ENCODE measurements at regions not wholly inside any gene's neighbourhood (a gene's known extent, or its start where the extent isn't known, plus 50 kb on each side); places are given as distances from the start of the nearest gene placed in this dataset.
"Not testable (repeated sequence)": the region's sequence is repeated elsewhere in the genome, so short reads cannot be mapped to it uniquely, and the experiment has no call there.

- Histone ChIP-seq H3K4me3 (ENCODE audit: low read depth, low read length) (no peak overlapping the region), H3K36me3 (ENCODE audit: insufficient read depth, low read length) (no peaks in the 10 kb centered on the region), H3K4me1 (ENCODE audit: control insufficient read depth, insufficient read depth, low read length, unreplicated experiment) (no peaks in the 10 kb centered on the region), H2AFZ (ENCODE audit: low read length, unreplicated experiment) (no peak overlapping the region), H3K79me2 (ENCODE audit: control insufficient read depth, insufficient read depth, low read length, unreplicated experiment) (no peaks in the 10 kb centered on the region), H3K27ac (ENCODE audit: low read depth, low read length) (no peak overlapping the region), H3K27me3 (ENCODE audit: insufficient read depth, low read length) (no peaks in the 10 kb centered on the region)
Observed at GRCh38 chr6:94813806-94814205, 763.5 kb upstream of the MANEA start.

DNA sequence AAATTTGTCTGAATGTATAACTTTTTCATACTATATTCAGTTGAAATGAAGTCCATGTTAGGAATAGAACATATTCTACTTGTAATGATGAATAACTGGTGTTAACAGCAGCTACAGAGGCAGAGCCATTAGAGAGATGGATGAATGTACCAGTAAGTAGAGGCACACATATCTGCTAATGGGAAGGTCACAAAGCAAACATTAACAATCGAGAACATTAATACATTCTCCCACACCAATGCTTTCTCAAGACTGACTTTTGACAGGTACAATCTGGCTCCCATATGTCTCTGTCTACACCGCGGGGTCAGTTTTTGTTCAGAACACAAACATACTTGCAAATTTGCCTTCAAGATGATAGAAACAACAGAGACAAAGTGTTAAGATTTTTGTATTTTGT, 776.0 kb upstream of the MANEA start:
- Histone ChIP-seq H2AFZ (ENCODE audit: low read length, unreplicated experiment) (no peak overlapping the region), H3K27me3 (ENCODE audit: insufficient read depth, low read length) (no peaks in the 10 kb centered on the region), H3K4me1 (ENCODE audit: control insufficient read depth, insufficient read depth, low read length, unreplicated experiment) (no peaks in the 10 kb centered on the region), H3K4me3 (ENCODE audit: low read depth, low read length) (no peak overlapping the region), H3K79me2 (ENCODE audit: control insufficient read depth, insufficient read depth, low read length, unreplicated experiment) (no peaks in the 10 kb centered on the region), H3K36me3 (ENCODE audit: insufficient read depth, low read length) (no peaks in the 10 kb centered on the region), H3K27ac (ENCODE audit: low read depth, low read length) (no peak overlapping the region)

GRCh38 chr6:94785514-94785913, 791.8 kb upstream of the MANEA start:
- Histone ChIP-seq H3K36me3 (ENCODE audit: insufficient read depth, low read length) (no peaks in the 10 kb centered on the region), H3K4me3 (ENCODE audit: low read depth, low read length) (no peak overlapping the region), H3K4me1 (ENCODE audit: control insufficient read depth, insufficient read depth, low read length, unreplicated experiment) (no peaks in the 10 kb centered on the region), H2AFZ (ENCODE audit: low read length, unreplicated experiment) (no peak overlapping the region), H3K79me2 (ENCODE audit: control insufficient read depth, insufficient read depth, low read length, unreplicated experiment) (no peaks in the 10 kb centered on the region), H3K27me3 (ENCODE audit: insufficient read depth, low read length) (no peaks in the 10 kb centered on the region), H3K27ac (ENCODE audit: low read depth, low read length) (no peak overlapping the region)

- not testable (repeated sequence) for H3K4me3 ChIP-seq (ENCODE audit: low read depth, low read length); H3K4me1 ChIP-seq (ENCODE audit: control insufficient read depth, insufficient read depth, low read length, unreplicated experiment); H3K36me3 ChIP-seq (ENCODE audit: insufficient read depth, low read length); H3K79me2 ChIP-seq (ENCODE audit: control insufficient read depth, insufficient read depth, low read length, unreplicated experiment); H3K27me3 ChIP-seq (ENCODE audit: insufficient read depth, low read length); H3K27ac ChIP-seq (ENCODE audit: low read depth, low read length); H2AFZ ChIP-seq (ENCODE audit: low read length, unreplicated experiment)
Observed at GRCh38 chr6:94785081-94785480, 792.3 kb upstream of the MANEA start.

GRCh38 chr6:94769197-94769596, 808.1 kb upstream of the MANEA start:
- H3K27ac ChIP-seq (ENCODE audit: low read depth, low read length) = no peak overlapping the region
- no peak overlapping the region for H2AFZ ChIP-seq (ENCODE audit: low read length, unreplicated experiment)
- no peaks in the 10 kb centered on the region for H3K27me3 ChIP-seq (ENCODE audit: insufficient read depth, low read length)
- H3K36me3 ChIP-seq (ENCODE audit: insufficient read depth, low read length) = no peaks in the 10 kb centered on the region
- no peaks in the 10 kb centered on the region for H3K79me2 ChIP-seq (ENCODE audit: control insufficient read depth, insufficient read depth, low read length, unreplicated experiment)
- no peaks in the 10 kb centered on the region for H3K4me1 ChIP-seq (ENCODE audit: control insufficient read depth, insufficient read depth, low read length, unreplicated experiment)
- H3K4me3 ChIP-seq (ENCODE audit: low read depth, low read length) = no peak overlapping the region

DNA sequence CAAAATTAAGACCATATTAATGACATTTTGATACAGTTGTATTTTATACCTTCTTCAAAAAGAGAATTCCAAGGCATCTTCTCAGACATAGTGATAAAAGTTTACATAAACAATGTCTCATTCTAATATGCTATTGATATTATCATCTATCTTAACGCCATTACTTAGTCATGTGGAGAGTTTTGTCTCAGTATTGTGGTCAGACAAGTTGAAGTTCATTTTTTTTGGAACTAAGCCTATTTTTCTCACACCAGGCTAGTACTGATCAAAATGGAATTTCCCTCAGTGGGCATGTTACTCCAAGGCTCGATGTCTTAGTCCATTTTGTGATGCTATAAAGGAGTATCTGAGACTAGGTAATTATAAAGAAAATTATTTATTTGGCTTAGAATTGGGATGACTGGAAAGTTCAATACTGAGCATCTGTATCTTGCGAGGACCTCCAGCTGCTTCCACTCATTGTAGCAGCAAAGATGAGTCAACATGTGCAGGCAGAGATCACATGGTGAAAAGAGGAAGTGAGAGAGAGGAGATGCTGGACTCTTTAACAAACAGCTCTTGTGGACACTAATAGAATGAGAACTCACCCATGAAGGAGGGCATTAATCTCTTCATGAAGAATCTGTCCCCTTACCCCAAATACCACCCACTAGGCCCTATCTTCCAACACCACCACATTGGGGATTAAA, 825.5 kb upstream of the MANEA start:
- Histone ChIP-seq H3K27ac (ENCODE audit: low read depth, low read length) (no peak overlapping the region), H3K79me2 (ENCODE audit: control insufficient read depth, insufficient read depth, low read length, unreplicated experiment) (no peaks in the 10 kb centered on the region), H3K4me3 (ENCODE audit: low read depth, low read length) (no peak overlapping the region), H2AFZ (ENCODE audit: low read length, unreplicated experiment) (no peak overlapping the region), H3K27me3 (ENCODE audit: insufficient read depth, low read length) (no peaks in the 10 kb centered on the region), H3K36me3 (ENCODE audit: insufficient read depth, low read length) (no peaks in the 10 kb centered on the region), H3K4me1 (ENCODE audit: control insufficient read depth, insufficient read depth, low read length, unreplicated experiment) (no peaks in the 10 kb centered on the region)

DNA sequence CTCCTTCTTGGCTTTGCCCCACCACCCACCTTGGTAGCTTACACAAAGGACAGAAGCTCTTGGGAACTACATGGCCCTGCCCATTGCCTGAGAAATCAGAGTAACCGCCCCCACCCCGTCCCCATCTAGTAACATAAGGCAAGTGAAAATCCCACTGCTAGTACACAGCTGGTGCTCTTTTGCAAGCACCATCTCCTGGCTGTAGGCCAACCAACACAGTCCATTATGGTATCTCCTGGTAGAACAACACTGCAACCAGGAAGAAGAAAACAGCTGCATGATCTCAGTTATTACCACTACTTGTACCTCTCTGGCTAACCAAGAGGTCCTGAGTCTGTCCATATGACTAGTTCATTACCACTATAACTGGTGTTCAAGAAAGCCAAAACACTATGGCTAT, 841.1 kb upstream of the MANEA start:
- H3K36me3 ChIP-seq (ENCODE audit: insufficient read depth, low read length) = no peaks in the 10 kb centered on the region
- H2AFZ ChIP-seq (ENCODE audit: low read length, unreplicated experiment) = no peak overlapping the region
- no peaks in the 10 kb centered on the region for H3K27me3 ChIP-seq (ENCODE audit: insufficient read depth, low read length)
- no peak overlapping the region for H3K27ac ChIP-seq (ENCODE audit: low read depth, low read length)
- H3K79me2 ChIP-seq (ENCODE audit: control insufficient read depth, insufficient read depth, low read length, unreplicated experiment) = no peaks in the 10 kb centered on the region
- no peaks in the 10 kb centered on the region for H3K4me1 ChIP-seq (ENCODE audit: control insufficient read depth, insufficient read depth, low read length, unreplicated experiment)
- H3K4me3 ChIP-seq (ENCODE audit: low read depth, low read length) = no peak overlapping the region

- Histone ChIP-seq H3K27me3 (ENCODE audit: insufficient read depth, low read length) (no peaks in the 10 kb centered on the region), H3K4me3 (ENCODE audit: low read depth, low read length) (no peak overlapping the region), H3K27ac (ENCODE audit: low read depth, low read length) (no peak overlapping the region), H2AFZ (ENCODE audit: low read length, unreplicated experiment) (no peak overlapping the region), H3K79me2 (ENCODE audit: control insufficient read depth, insufficient read depth, low read length, unreplicated experiment) (no peaks in the 10 kb centered on the region), H3K36me3 (ENCODE audit: insufficient read depth, low read length) (no peaks in the 10 kb centered on the region), H3K4me1 (ENCODE audit: control insufficient read depth, insufficient read depth, low read length, unreplicated experiment) (no peaks in the 10 kb centered on the region)
Observed at GRCh38 chr6:94735270-94735669, 842.1 kb upstream of the MANEA start.

DNA sequence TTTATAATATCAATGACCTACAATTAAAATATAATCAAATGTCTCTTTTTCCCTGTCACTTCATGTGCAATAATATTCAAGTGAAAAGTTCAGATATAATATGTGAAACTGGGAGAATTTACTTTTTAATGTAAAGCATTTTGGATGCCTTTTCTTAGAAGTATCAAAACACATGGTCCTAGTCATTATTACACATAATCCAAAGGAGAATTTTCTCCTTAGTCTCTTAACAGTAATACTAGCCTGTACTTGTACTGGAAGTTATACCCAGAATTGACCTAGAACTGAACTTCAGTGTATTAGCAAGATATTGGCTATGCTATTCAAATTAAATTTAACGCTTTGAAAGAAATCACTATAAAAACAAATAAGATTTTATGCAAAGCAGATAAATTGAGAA, 842.6 kb upstream of the MANEA start:
- Histone ChIP-seq H3K4me1 (ENCODE audit: control insufficient read depth, insufficient read depth, low read length, unreplicated experiment) (no peaks in the 10 kb centered on the region), H3K36me3 (ENCODE audit: insufficient read depth, low read length) (no peaks in the 10 kb centered on the region), H3K27me3 (ENCODE audit: insufficient read depth, low read length) (no peaks in the 10 kb centered on the region), H2AFZ (ENCODE audit: low read length, unreplicated experiment) (no peak overlapping the region), H3K27ac (ENCODE audit: low read depth, low read length) (no peak overlapping the region), H3K4me3 (ENCODE audit: low read depth, low read length) (no peak overlapping the region), H3K79me2 (ENCODE audit: control insufficient read depth, insufficient read depth, low read length, unreplicated experiment) (no peaks in the 10 kb centered on the region)

DNA sequence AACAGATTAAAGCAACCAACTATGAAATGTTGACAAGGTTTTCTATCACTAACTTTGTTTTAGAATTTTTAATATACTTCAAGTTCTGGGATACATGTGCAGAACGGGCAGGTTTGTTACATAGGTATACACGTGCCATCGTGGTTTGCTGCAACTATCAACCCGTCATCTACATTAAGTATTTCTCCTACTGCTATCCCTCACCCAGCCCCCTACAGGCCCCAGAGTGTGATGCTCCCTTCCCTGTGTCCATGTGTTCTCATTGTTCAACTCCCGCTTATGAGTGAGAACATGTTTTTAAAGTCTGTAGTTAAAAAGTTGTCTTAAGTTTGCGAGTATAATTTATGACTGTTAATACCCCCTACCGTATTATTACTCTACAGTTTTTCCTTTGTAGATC, 844.3 kb upstream of the MANEA start:
- H3K4me3 ChIP-seq (ENCODE audit: low read depth, low read length) = no peak overlapping the region
- H3K36me3 ChIP-seq (ENCODE audit: insufficient read depth, low read length) = no peaks in the 10 kb centered on the region
- H3K27ac ChIP-seq (ENCODE audit: low read depth, low read length) = no peak overlapping the region
- no peaks in the 10 kb centered on the region for H3K27me3 ChIP-seq (ENCODE audit: insufficient read depth, low read length)
- H3K79me2 ChIP-seq (ENCODE audit: control insufficient read depth, insufficient read depth, low read length, unreplicated experiment) = no peaks in the 10 kb centered on the region
- no peaks in the 10 kb centered on the region for H3K4me1 ChIP-seq (ENCODE audit: control insufficient read depth, insufficient read depth, low read length, unreplicated experiment)
- H2AFZ ChIP-seq (ENCODE audit: low read length, unreplicated experiment) = no peak overlapping the region

GRCh38 chr6:94727710-94728109, 849.6 kb upstream of the MANEA start:
- Histone ChIP-seq H3K4me1 (ENCODE audit: control insufficient read depth, insufficient read depth, low read length, unreplicated experiment) (no peaks in the 10 kb centered on the region), H3K4me3 (ENCODE audit: low read depth, low read length) (no peak overlapping the region), H2AFZ (ENCODE audit: low read length, unreplicated experiment) (no peak overlapping the region), H3K79me2 (ENCODE audit: control insufficient read depth, insufficient read depth, low read length, unreplicated experiment) (no peaks in the 10 kb centered on the region), H3K27ac (ENCODE audit: low read depth, low read length) (no peak overlapping the region), H3K36me3 (ENCODE audit: insufficient read depth, low read length) (no peaks in the 10 kb centered on the region), H3K27me3 (ENCODE audit: insufficient read depth, low read length) (no peaks in the 10 kb centered on the region)

Data from ACC112 (cell line).